22Rv1 (cell line): ENCODE measurements at regions not wholly inside any gene's neighbourhood (a gene's known extent, or its start where the extent isn't known, plus 50 kb on each side); places are given as distances from the start of the nearest gene placed in this dataset.

ENCODE experiments used
- ZFX ChIP-seq: fragments of 450-650 bp; IDR thresholded peaks from 2 replicates; pipeline ENCODE4 v1.6.1; 2017; ENCODE audit warnings: antibody characterized with exemption, borderline replicate concordance
- TF ChIP-seq, protein P1 (sequence below): fragments of 450-650 bp; IDR thresholded peaks from 2 replicates; pipeline ENCODE4 v1.5.1; 2017; ENCODE audit warnings: mild to moderate bottlenecking

DNA sequence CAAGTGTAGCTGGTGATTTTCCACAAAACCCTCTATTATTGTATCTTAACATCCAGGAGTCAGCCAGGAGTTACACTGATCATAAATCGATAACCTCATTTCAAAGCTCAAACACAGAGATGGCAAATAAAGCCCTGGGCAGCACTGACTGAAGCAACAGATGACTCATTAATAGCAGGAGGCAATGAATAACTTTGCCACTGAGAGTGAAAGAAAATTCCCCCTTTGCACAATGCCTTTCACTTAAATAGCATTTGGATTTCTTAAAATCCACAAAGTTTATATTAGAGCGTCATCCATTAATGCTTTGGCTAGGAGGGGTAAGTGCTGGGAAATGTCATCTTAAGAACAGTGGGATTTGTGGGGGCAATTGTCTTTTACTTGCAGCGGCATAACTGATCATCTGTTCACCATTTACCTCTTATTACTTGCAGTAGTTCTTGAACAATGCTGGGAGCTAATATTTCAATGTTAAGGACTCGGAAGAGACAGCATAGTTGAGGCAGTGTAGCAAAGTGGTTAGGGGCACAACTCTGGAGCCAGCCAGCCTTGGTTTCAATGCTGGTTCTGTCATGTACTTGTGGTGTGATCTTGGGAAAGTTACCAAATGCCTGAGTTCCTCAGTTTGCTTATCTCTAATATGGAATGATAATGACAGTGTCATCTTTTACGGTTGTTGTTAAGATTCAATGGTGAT lies 630.4 kb upstream of the TBL1XR1 start:
- TF ChIP-seq, protein P1, sequence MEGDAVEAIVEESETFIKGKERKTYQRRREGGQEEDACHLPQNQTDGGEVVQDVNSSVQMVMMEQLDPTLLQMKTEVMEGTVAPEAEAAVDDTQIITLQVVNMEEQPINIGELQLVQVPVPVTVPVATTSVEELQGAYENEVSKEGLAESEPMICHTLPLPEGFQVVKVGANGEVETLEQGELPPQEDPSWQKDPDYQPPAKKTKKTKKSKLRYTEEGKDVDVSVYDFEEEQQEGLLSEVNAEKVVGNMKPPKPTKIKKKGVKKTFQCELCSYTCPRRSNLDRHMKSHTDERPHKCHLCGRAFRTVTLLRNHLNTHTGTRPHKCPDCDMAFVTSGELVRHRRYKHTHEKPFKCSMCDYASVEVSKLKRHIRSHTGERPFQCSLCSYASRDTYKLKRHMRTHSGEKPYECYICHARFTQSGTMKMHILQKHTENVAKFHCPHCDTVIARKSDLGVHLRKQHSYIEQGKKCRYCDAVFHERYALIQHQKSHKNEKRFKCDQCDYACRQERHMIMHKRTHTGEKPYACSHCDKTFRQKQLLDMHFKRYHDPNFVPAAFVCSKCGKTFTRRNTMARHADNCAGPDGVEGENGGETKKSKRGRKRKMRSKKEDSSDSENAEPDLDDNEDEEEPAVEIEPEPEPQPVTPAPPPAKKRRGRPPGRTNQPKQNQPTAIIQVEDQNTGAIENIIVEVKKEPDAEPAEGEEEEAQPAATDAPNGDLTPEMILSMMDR: no peak
- TF ChIP-seq ZFX: no peak
